GM23338 (cell line): ENCODE measurements at regions not wholly inside any gene's neighbourhood (a gene's known extent, or its start where the extent isn't known, plus 50 kb on each side); places are given as distances from the start of the nearest gene placed in this dataset.

ENCODE experiments used
- ATAC-seq: fragments of 200-7000 bp; cut with Tn5 transposase; 3 replicates; pipeline ENCODE4 v1.9.1; 2020
- DNase-seq: peaks from one replicate; pipeline ENCODE4 v3.0.0-alpha.2; 2015; ENCODE audit warnings: low spot score
- H2AFZ ChIP-seq: fragments of 200-600 bp; sonication (generic); 2 replicates; pipeline ENCODE4 v1.8.0; 2016; ENCODE audit warnings: antibody characterized with exemption, mild to moderate bottlenecking, moderate library complexity
- H3F3A ChIP-seq: fragments of 200-600 bp; sonication (generic); replicated peaks from 2 replicates; pipeline ENCODE4 v1.8.0; 2017; ENCODE audit warnings: antibody characterized with exemption, mixed run types, low read depth
- H3K27ac ChIP-seq: fragments of 200-600 bp; sonication (generic); 2 replicates; pipeline ENCODE4 v1.6.1; 2016; ENCODE audit warnings: low read depth
- H3K27me3 ChIP-seq: fragments of 200-600 bp; sonication (generic); 2 replicates; pipeline ENCODE4 v1.8.0; 2016; ENCODE audit warnings: mild to moderate bottlenecking, mixed run types, moderate library complexity; ENCODE audit not compliant: insufficient read depth
- H3K36me3 ChIP-seq: fragments of 200-600 bp; sonication (generic); 2 replicates; pipeline ENCODE4 v1.8.0; 2016; ENCODE audit warnings: mild to moderate bottlenecking; ENCODE audit not compliant: insufficient read depth
- H3K4me1 ChIP-seq: fragments of 200-600 bp; sonication (generic); 2 replicates; pipeline ENCODE4 v1.8.0; 2016; ENCODE audit warnings: mild to moderate bottlenecking, moderate library complexity; ENCODE audit not compliant: insufficient read depth
- H3K4me2 ChIP-seq: fragments of 200-600 bp; sonication (generic); 2 replicates; pipeline ENCODE4 v1.7.1; 2017; ENCODE audit warnings: mixed run types
- H3K4me3 ChIP-seq: fragments of 200-600 bp; sonication (generic); 2 replicates; pipeline ENCODE4 v1.6.1; 2016; ENCODE audit warnings: mixed run types
- H3K79me2 ChIP-seq: fragments of 200-600 bp; sonication (generic); replicated peaks from 2 replicates; pipeline ENCODE4 v1.8.0; 2017; ENCODE audit warnings: mild to moderate bottlenecking; ENCODE audit not compliant: insufficient read depth
- H3K9me2 ChIP-seq: fragments of 200-600 bp; sonication (generic); 2 replicates; pipeline ENCODE4 v1.8.0; 2017; ENCODE audit not compliant: insufficient read depth
- H4K20me1 ChIP-seq: fragments of 200-600 bp; sonication (generic); replicated peaks from 2 replicates; pipeline ENCODE4 v1.8.0; 2017; ENCODE audit warnings: mild to moderate bottlenecking; ENCODE audit not compliant: insufficient read depth
- H3K27ac Mint-ChIP-seq: 2 replicates; pipeline ENCODE4 v1.8.0; 2020; ENCODE audit warnings: inconsistent platforms, mild to moderate bottlenecking, moderate library complexity, mixed read lengths
- H3K27me3 Mint-ChIP-seq: 3 replicates; pipeline ENCODE4 v1.8.0; 2022; ENCODE audit warnings: low read depth, mild to moderate bottlenecking, moderate library complexity, mixed read lengths, inconsistent platforms; ENCODE audit not compliant: insufficient read depth, poor library complexity
- H3K36me3 Mint-ChIP-seq: 3 replicates; pipeline ENCODE4 v1.8.0; 2021; ENCODE audit warnings: low read depth, mild to moderate bottlenecking, inconsistent platforms, moderate library complexity, mixed read lengths
- H3K4me1 Mint-ChIP-seq: 3 replicates; pipeline ENCODE4 v1.8.0; 2020; ENCODE audit warnings: mild to moderate bottlenecking, inconsistent platforms, mixed read lengths
- H3K4me3 Mint-ChIP-seq: 3 replicates; pipeline ENCODE4 v1.8.0; 2021; ENCODE audit warnings: moderate library complexity, mild to moderate bottlenecking, inconsistent platforms, mixed read lengths
- H3K9me3 Mint-ChIP-seq: 3 replicates; pipeline ENCODE4 v1.8.0; 2020; ENCODE audit warnings: moderate library complexity, mild to moderate bottlenecking, inconsistent platforms, mixed read lengths
- CREB1 ChIP-seq: fragments of 250-450 bp; sonication (Bioruptor Pico); IDR thresholded peaks from 2 replicates; pipeline ENCODE4 v1.5.0; 2020; ENCODE audit warnings: low read depth, mild to moderate bottlenecking, moderate library complexity
- EZH2 ChIP-seq: fragments of 200-600 bp; sonication (generic); IDR thresholded peaks from one replicate; pipeline ENCODE4 v1.8.0; 2017; ENCODE audit warnings: antibody characterized with exemption, mild to moderate bottlenecking, low read depth; ENCODE audit not compliant: unreplicated experiment
- EZH2phosphoT487 ChIP-seq: fragments of 200-600 bp; sonication (generic); IDR thresholded peaks from one replicate; pipeline ENCODE4 v1.8.1; 2018; ENCODE audit warnings: antibody characterized with exemption; ENCODE audit not compliant: unreplicated experiment
- JUNB ChIP-seq: IDR thresholded peaks from one replicate; pipeline ENCODE4 v1.6.1; 2016; ENCODE audit warnings: antibody characterized with exemption; ENCODE audit not compliant: unreplicated experiment
- NANOG ChIP-seq: IDR thresholded peaks from 2 replicates; pipeline ENCODE4 v1.6.1; 2016; ENCODE audit warnings: antibody characterized with exemption, borderline replicate concordance
- POLR2AphosphoS5 ChIP-seq: IDR thresholded peaks from 2 replicates; pipeline ENCODE4 v1.6.1; 2016; ENCODE audit warnings: antibody characterized with exemption, low read depth
- STAT1 ChIP-seq: IDR thresholded peaks from one replicate; pipeline ENCODE4 v1.6.1; 2016; ENCODE audit warnings: antibody characterized with exemption; ENCODE audit not compliant: unreplicated experiment
- ZNF114 ChIP-seq: fragments of 250-450 bp; sonication (Bioruptor Pico); IDR thresholded peaks from 2 replicates; pipeline ENCODE4 v1.5.0; 2020; ENCODE audit warnings: mild to moderate bottlenecking, moderate library complexity
- ZNF331 ChIP-seq: fragments of 250-450 bp; sonication (Bioruptor Pico); IDR thresholded peaks from 2 replicates; pipeline ENCODE4 v1.5.0; 2020; ENCODE audit warnings: low read depth, mild to moderate bottlenecking, moderate library complexity
- TF ChIP-seq, protein P1 (sequence below): IDR thresholded peaks from one replicate; pipeline ENCODE4 v1.6.1; 2018; ENCODE audit warnings: antibody characterized with exemption; ENCODE audit not compliant: unreplicated experiment
- TF ChIP-seq, protein P2 (sequence below), 2 experiments: fragments of 200-600 bp in 1 of 2; sonication (generic) in 1 of 2; conservative IDR thresholded peaks; 2 replicates each; pipeline versions ENCODE4 v1.5.1 to v1.6.1; 2016 to 2017; ENCODE audit warnings: antibody characterized with exemption in 2 of 2, low read depth in 2 of 2, mild to moderate bottlenecking in 2 of 2, moderate library complexity in 1 of 2
- TF ChIP-seq, protein P3 (sequence below): fragments of 250-450 bp; sonication (Bioruptor Pico); IDR thresholded peaks from 2 replicates; pipeline ENCODE4 v1.5.0; 2020; ENCODE audit warnings: mild to moderate bottlenecking, moderate library complexity
- TF ChIP-seq, protein P4 (sequence below): IDR thresholded peaks from 2 replicates; pipeline ENCODE4 v1.6.1; 2016; ENCODE audit warnings: antibody characterized with exemption

DNA sequence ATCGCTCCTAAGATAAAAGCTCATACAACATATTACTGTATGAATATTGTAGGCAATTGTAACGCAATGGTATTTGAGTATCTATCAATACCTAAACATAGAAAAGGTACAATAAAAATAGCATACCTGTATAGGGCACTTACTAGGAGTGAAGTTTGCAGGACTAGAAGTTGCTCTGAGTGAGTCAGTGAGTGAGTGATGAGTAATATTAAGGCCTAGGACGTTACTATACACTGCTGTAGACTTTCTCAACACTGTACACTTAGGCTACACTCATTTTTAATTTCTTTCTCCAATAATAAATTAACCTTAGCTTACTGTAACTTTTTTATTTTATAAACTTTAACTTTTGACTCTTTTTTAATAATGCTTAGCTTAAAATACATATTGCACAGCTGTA lies 546.9 kb downstream of the HACE1 start:
- TF ChIP-seq NANOG: no peak
- TF ChIP-seq, protein P1, sequence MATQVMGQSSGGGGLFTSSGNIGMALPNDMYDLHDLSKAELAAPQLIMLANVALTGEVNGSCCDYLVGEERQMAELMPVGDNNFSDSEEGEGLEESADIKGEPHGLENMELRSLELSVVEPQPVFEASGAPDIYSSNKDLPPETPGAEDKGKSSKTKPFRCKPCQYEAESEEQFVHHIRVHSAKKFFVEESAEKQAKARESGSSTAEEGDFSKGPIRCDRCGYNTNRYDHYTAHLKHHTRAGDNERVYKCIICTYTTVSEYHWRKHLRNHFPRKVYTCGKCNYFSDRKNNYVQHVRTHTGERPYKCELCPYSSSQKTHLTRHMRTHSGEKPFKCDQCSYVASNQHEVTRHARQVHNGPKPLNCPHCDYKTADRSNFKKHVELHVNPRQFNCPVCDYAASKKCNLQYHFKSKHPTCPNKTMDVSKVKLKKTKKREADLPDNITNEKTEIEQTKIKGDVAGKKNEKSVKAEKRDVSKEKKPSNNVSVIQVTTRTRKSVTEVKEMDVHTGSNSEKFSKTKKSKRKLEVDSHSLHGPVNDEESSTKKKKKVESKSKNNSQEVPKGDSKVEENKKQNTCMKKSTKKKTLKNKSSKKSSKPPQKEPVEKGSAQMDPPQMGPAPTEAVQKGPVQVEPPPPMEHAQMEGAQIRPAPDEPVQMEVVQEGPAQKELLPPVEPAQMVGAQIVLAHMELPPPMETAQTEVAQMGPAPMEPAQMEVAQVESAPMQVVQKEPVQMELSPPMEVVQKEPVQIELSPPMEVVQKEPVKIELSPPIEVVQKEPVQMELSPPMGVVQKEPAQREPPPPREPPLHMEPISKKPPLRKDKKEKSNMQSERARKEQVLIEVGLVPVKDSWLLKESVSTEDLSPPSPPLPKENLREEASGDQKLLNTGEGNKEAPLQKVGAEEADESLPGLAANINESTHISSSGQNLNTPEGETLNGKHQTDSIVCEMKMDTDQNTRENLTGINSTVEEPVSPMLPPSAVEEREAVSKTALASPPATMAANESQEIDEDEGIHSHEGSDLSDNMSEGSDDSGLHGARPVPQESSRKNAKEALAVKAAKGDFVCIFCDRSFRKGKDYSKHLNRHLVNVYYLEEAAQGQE: no peak
- TF ChIP-seq, protein P2, sequence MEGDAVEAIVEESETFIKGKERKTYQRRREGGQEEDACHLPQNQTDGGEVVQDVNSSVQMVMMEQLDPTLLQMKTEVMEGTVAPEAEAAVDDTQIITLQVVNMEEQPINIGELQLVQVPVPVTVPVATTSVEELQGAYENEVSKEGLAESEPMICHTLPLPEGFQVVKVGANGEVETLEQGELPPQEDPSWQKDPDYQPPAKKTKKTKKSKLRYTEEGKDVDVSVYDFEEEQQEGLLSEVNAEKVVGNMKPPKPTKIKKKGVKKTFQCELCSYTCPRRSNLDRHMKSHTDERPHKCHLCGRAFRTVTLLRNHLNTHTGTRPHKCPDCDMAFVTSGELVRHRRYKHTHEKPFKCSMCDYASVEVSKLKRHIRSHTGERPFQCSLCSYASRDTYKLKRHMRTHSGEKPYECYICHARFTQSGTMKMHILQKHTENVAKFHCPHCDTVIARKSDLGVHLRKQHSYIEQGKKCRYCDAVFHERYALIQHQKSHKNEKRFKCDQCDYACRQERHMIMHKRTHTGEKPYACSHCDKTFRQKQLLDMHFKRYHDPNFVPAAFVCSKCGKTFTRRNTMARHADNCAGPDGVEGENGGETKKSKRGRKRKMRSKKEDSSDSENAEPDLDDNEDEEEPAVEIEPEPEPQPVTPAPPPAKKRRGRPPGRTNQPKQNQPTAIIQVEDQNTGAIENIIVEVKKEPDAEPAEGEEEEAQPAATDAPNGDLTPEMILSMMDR (conservative IDR thresholded peaks at IDR 0.05; ENCODE audit: low read depth in 2 of 2): no peak
- no peak for TF ChIP-seq POLR2AphosphoS5
- TF ChIP-seq, protein P3, sequence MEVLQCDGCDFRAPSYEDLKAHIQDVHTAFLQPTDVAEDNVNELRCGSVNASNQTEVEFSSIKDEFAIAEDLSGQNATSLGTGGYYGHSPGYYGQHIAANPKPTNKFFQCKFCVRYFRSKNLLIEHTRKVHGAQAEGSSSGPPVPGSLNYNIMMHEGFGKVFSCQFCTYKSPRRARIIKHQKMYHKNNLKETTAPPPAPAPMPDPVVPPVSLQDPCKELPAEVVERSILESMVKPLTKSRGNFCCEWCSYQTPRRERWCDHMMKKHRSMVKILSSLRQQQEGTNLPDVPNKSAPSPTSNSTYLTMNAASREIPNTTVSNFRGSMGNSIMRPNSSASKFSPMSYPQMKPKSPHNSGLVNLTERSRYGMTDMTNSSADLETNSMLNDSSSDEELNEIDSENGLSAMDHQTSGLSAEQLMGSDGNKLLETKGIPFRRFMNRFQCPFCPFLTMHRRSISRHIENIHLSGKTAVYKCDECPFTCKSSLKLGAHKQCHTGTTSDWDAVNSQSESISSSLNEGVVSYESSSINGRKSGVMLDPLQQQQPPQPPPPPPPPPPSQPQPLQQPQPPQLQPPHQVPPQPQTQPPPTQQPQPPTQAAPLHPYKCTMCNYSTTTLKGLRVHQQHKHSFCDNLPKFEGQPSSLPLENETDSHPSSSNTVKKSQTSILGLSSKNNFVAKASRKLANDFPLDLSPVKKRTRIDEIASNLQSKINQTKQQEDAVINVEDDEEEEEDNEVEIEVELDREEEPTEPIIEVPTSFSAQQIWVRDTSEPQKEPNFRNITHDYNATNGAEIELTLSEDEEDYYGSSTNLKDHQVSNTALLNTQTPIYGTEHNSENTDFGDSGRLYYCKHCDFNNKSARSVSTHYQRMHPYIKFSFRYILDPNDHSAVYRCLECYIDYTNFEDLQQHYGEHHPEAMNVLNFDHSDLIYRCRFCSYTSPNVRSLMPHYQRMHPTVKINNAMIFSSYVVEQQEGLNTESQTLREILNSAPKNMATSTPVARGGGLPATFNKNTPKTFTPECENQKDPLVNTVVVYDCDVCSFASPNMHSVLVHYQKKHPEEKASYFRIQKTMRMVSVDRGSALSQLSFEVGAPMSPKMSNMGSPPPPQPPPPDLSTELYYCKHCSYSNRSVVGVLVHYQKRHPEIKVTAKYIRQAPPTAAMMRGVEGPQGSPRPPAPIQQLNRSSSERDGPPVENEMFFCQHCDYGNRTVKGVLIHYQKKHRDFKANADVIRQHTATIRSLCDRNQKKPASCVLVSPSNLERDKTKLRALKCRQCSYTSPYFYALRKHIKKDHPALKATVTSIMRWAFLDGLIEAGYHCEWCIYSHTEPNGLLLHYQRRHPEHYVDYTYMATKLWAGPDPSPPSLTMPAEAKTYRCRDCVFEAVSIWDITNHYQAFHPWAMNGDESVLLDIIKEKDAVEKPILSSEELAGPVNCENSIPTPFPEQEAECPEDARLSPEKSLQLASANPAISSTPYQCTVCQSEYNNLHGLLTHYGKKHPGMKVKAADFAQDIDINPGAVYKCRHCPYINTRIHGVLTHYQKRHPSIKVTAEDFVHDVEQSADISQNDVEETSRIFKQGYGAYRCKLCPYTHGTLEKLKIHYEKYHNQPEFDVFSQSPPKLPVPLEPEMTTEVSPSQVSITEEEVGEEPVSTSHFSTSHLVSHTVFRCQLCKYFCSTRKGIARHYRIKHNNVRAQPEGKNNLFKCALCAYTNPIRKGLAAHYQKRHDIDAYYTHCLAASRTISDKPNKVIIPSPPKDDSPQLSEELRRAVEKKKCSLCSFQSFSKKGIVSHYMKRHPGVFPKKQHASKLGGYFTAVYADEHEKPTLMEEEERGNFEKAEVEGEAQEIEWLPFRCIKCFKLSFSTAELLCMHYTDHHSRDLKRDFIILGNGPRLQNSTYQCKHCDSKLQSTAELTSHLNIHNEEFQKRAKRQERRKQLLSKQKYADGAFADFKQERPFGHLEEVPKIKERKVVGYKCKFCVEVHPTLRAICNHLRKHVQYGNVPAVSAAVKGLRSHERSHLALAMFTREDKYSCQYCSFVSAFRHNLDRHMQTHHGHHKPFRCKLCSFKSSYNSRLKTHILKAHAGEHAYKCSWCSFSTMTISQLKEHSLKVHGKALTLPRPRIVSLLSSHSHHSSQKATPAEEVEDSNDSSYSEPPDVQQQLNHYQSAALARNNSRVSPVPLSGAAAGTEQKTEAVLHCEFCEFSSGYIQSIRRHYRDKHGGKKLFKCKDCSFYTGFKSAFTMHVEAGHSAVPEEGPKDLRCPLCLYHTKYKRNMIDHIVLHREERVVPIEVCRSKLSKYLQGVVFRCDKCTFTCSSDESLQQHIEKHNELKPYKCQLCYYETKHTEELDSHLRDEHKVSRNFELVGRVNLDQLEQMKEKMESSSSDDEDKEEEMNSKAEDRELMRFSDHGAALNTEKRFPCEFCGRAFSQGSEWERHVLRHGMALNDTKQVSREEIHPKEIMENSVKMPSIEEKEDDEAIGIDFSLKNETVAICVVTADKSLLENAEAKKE (CRISPR knock-in tag): no peak
- TF ChIP-seq, protein P4, sequence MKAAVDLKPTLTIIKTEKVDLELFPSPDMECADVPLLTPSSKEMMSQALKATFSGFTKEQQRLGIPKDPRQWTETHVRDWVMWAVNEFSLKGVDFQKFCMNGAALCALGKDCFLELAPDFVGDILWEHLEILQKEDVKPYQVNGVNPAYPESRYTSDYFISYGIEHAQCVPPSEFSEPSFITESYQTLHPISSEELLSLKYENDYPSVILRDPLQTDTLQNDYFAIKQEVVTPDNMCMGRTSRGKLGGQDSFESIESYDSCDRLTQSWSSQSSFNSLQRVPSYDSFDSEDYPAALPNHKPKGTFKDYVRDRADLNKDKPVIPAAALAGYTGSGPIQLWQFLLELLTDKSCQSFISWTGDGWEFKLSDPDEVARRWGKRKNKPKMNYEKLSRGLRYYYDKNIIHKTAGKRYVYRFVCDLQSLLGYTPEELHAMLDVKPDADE: no peak
- no peak for TF ChIP-seq STAT1
- TF ChIP-seq ZNF331: no peak
- TF ChIP-seq CREB1 (CRISPR knock-in tag): no peak
- TF ChIP-seq EZH2: no peak
- TF ChIP-seq EZH2phosphoT487: no peak
- no peak for TF ChIP-seq ZNF114
- no peak for TF ChIP-seq JUNB
- Histone ChIP-seq H3K36me3 (no peaks in the 10 kb centered on the region), H3K79me2 (no peaks in the 10 kb centered on the region), H3K27me3 (no peaks in the 10 kb centered on the region), H3F3A (no peaks in the 10 kb centered on the region), H3K4me2 (no peak overlapping the region), H3K4me1 (no peaks in the 10 kb centered on the region), H2AFZ (no peak overlapping the region), H4K20me1 (no peaks in the 10 kb centered on the region), H3K9me2 (no peaks in the 10 kb centered on the region), H3K4me3 (no peak overlapping the region), H3K27ac (no peak overlapping the region)
- Mint-ChIP-seq H3K27me3 (peaks cover 2% of the 10 kb centered on the region), H3K4me1 (no peaks in the 10 kb centered on the region), H3K9me3 (no peaks in the 10 kb centered on the region), H3K27ac (no peak overlapping the region), H3K4me3 (no peak overlapping the region), H3K36me3 (no peaks in the 10 kb centered on the region)
- ATAC-seq (no peak), DNase-seq (no peak)
